HAP-1 (cell line): ENCODE measurements at regions not wholly inside any gene's neighbourhood (a gene's known extent, or its start where the extent isn't known, plus 50 kb on each side); places are given as distances from the start of the nearest gene placed in this dataset.

Experiments used
- DNase-seq, 2 experiments: peaks; one replicate each; pipeline ENCODE4 v3.0.0-alpha.2; 2016 to 2020; ENCODE audit warnings: low spot score in 2 of 2
- H3K27me3 ChIP-seq: fragments of 250-450 bp; sonication (Bioruptor Pico); 2 replicates; pipeline ENCODE4 v1.5.1; 2020; ENCODE audit warnings: low read depth, mild to moderate bottlenecking, moderate library complexity
- H3K36me3 ChIP-seq: fragments of 250-450 bp; sonication (Bioruptor Pico); replicated peaks from 2 replicates; pipeline ENCODE4 v1.5.1; 2020; ENCODE audit warnings: mild to moderate bottlenecking
- H3K4me1 ChIP-seq: fragments of 250-450 bp; sonication (Bioruptor Pico); 2 replicates; pipeline ENCODE4 v1.5.1; 2020; ENCODE audit warnings: mild to moderate bottlenecking
- H3K4me3 ChIP-seq: fragments of 250-450 bp; sonication (Bioruptor Pico); 2 replicates; pipeline ENCODE4 v1.5.1; 2020; ENCODE audit warnings: mild to moderate bottlenecking, moderate library complexity
- H3K9me3 ChIP-seq: fragments of 250-450 bp; sonication (Bioruptor Pico); 2 replicates; pipeline ENCODE4 v1.5.1; 2020; ENCODE audit warnings: mild to moderate bottlenecking, moderate library complexity
- in situ Hi-C: fragments of 300-500 bp; cut with MboI; formaldehyde crosslinking; loops from 3 replicates; pipeline ENCODE4 v1.14.3; 2020; ENCODE audit warnings: low sequenced_read_pairs, inconsistent platforms, mixed read lengths

DNA sequence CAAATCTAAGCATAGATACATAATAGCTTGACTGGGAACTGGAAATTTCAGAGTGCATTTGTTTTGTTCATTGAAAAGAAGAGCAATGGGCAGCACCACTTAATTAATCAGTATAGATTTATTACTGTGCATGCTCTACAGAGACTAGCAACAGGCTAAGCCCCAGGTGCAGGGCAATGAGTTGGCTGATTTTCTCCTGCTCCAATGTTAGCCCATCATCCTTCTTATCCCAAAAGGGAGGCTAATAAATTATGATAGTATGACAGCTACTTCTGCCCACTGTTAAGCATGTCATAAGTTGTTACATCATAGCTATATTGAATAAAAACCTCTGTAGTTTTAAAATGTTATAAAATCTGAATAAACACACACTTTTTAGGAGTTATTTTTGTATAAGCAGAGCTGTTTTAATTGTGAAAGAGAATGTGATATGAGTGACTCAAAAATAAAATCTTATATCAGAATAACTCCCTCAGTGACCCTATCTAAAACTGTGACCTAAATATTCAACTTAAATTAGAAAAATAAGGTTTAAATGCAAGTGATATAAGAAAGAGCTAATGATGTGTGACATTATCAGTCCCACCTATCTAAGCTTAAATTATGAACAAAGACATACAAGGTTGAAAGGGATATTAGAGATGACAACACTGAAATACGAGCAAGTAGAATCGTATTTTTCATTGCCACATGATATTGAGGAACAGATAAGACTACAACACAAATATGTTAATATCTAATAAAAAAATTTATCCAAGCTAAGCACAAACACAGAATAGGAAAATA is 967.3 kb upstream of the ADGRB3 start:
- in situ Hi-C loops = no loop called here
- DNase-seq = no peak

DNA sequence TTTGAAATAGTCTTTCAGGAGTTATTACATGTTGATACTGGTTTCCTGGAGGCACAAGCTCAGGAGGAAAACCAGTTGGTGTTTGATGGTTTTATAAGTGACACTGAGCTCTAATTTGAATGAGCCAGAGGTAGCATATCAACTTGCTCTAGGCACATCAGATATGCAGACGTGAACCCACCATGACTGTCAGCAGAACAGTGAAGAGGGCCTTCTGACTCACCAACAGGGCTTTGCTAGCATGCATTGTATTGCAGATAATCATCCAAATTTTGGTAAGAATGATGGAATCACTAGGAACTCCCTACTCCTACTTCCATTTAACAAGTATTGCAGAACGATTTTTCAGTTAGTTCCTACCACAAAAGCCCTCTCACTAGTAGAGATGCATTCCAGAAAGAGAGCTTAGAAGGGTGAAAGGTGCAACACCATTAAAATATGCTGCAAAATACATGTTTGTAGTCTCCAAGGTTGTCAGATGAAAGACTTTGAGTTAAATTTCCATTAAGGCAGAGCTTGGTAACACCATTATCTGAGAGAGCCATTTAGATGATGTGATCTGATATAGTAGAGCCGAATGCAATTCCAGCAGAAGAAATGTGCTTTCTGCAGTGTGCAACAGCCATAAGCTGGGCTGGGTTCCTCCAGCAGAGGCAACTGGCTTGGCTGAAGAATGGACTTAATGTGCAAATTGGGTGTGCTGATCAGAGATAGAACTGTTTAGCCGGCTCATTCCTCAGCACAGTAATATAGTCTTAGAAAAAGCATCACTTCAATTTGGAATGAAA is 968.7 kb upstream of the ADGRB3 start:
- no peaks in the 10 kb centered on the region; the same call in 1 of the 2 replicates for H3K9me3 ChIP-seq

More for the DNA sequence above, 967.3 kb upstream of the ADGRB3 start:
- H3K4me1 ChIP-seq = no peaks in the 10 kb centered on the region
- H3K27me3 ChIP-seq = no peaks in the 10 kb centered on the region
- H3K4me3 ChIP-seq = no peak overlapping the region
- no peaks in the 10 kb centered on the region for H3K36me3 ChIP-seq
- no peaks in the 10 kb centered on the region; the same call in 1 of the 2 replicates for H3K9me3 ChIP-seq

DNA sequence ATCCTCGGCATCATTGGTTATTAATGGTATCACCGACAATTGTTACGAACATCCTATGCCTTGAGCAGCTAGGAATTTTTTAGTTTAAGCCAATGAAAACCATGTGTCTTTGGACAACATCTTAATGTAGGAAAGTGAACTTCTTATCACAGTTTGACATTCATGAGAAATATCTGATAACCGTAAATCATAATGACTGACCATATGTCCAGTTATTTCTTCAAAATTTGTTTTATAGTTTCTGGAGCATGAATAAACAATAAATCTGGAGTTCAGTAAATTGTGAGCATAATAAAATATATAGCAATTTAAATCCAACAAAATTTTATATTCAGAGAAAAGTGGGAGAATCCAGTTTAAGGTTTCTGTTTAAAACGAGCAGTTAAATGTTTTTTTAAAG is 970.1 kb upstream of the ADGRB3 start:
- Histone ChIP-seq H3K4me1 (no peaks in the 10 kb centered on the region), H3K36me3 (no peaks in the 10 kb centered on the region), H3K27me3 (no peaks in the 10 kb centered on the region), H3K9me3 (no peaks in the 10 kb centered on the region; the same call in 1 of the 2 replicates), H3K4me3 (no peak overlapping the region)
- in situ Hi-C loops = no loop called here
- DNase-seq = no peak

More for the DNA sequence above, 968.7 kb upstream of the ADGRB3 start:
- Histone ChIP-seq H3K27me3 (no peaks in the 10 kb centered on the region), H3K36me3 (no peaks in the 10 kb centered on the region), H3K4me1 (no peaks in the 10 kb centered on the region), H3K4me3 (no peak overlapping the region)
- no peak for DNase-seq
- in situ Hi-C loops = no loop called here

- no peak for DNase-seq
- H3K27me3 ChIP-seq = no peaks in the 10 kb centered on the region
- in situ Hi-C loops = no loop called here
Measured at GRCh38 chr6:67663105-67663895, 971.8 kb upstream of the ADGRB3 start.

DNA sequence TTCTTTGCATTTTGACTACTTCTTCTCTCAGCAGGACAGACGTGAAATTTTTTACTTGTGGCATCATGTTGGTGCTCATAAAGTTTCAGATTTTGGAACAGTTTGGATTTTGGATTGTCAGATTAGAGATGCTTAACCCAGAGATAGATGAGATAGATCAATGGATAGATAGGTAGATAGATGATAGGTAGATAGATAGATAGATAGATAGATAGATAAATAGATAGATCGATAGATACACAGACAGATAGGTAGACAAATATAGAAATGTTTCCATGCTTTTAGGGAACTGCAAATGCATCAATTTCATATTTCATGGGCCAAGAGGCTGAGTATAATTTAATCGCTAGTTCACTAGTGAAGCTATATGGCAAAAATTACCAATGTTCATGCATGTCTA is 981.5 kb upstream of the ADGRB3 start:
- in situ Hi-C loops = no loop called here
- H3K4me3 ChIP-seq = no peak overlapping the region
- no peak for DNase-seq
- no peaks in the 10 kb centered on the region for H3K4me1 ChIP-seq
- H3K9me3 ChIP-seq = no peaks in the 10 kb centered on the region
- no peaks in the 10 kb centered on the region for H3K36me3 ChIP-seq
- H3K27me3 ChIP-seq = no peaks in the 10 kb centered on the region

More at GRCh38 chr6:67663105-67663895, 971.8 kb upstream of the ADGRB3 start:
- no peak overlapping the region for H3K4me3 ChIP-seq
- no peaks in the 10 kb centered on the region for H3K36me3 ChIP-seq
- H3K9me3 ChIP-seq = no peaks in the 10 kb centered on the region; the same call in 1 of the 2 replicates
- H3K4me1 ChIP-seq = no peaks in the 10 kb centered on the region

- in situ Hi-C loops = no loop called here
Measured at GRCh38 chr6:67646550-67646949, 988.5 kb upstream of the ADGRB3 start.

DNA sequence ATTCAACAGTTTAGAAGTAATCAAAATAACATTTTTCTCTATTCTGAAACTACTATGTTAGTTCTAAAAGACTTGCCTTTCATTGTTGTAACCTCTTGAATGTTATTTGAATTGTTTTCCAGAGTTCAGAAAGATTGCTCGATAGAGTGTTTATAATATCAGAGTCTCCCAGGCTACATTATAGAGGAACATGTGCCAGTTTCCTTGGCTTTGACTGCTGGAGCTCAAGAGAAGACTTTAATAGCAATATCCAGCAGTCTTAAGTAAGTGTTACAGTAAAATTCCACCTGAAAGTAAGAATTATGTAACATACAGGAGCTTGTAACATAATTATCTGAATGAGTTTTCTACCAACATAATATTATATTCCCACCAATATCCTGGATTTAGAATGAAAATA is 991.8 kb upstream of the ADGRB3 start:
- no peak overlapping the region for H3K4me3 ChIP-seq
- in situ Hi-C loops = no loop called here
- DNase-seq = no peak

More at GRCh38 chr6:67646550-67646949, 988.5 kb upstream of the ADGRB3 start:
- H3K4me1 ChIP-seq = no peaks in the 10 kb centered on the region
- H3K4me3 ChIP-seq = no peak overlapping the region
- no peaks in the 10 kb centered on the region for H3K9me3 ChIP-seq
- DNase-seq = no peak
- H3K27me3 ChIP-seq = no peaks in the 10 kb centered on the region
- no peaks in the 10 kb centered on the region for H3K36me3 ChIP-seq

GRCh38 chr6:67642582-67642981 is 992.5 kb upstream of the ADGRB3 start:
- no peak for DNase-seq
- H3K27me3 ChIP-seq = no peaks in the 10 kb centered on the region
- H3K36me3 ChIP-seq = no peaks in the 10 kb centered on the region
- H3K9me3 ChIP-seq = no peaks in the 10 kb centered on the region
- H3K4me3 ChIP-seq = no peak overlapping the region
- H3K4me1 ChIP-seq = no peaks in the 10 kb centered on the region
- in situ Hi-C loops = no loop called here

More for the DNA sequence above, 991.8 kb upstream of the ADGRB3 start:
- Histone ChIP-seq H3K9me3 (no peaks in the 10 kb centered on the region), H3K27me3 (no peaks in the 10 kb centered on the region), H3K4me1 (no peaks in the 10 kb centered on the region), H3K36me3 (no peaks in the 10 kb centered on the region)

GRCh38 chr6:67640484-67640883 is 994.6 kb upstream of the ADGRB3 start:
- no peaks in the 10 kb centered on the region for H3K4me1 ChIP-seq
- in situ Hi-C loops = no loop called here
- no peak overlapping the region for H3K4me3 ChIP-seq
- no peak for DNase-seq
- H3K9me3 ChIP-seq = no peaks in the 10 kb centered on the region
- H3K36me3 ChIP-seq = no peaks in the 10 kb centered on the region
- no peaks in the 10 kb centered on the region for H3K27me3 ChIP-seq

DNA sequence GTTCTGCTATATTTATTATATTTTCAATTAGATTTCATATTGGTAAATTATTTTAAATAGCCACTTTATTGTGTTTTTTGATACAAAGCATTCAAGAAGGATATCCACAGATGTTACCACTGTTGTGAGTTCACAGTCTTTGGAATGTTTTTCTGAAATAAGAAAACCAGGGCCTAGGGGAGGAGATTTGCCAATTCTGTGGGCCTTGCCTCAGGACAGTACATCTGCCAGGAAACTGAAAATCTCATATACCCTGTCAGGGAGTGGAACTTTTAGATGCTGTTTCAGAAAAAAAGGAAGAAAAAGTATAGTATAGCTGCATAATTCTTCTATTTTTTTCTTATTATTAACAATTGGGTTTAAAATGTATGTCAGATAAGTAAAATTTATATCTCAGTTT is 995.9 kb upstream of the ADGRB3 start:
- in situ Hi-C loops = no loop called here
- H3K36me3 ChIP-seq = no peaks in the 10 kb centered on the region
- H3K4me1 ChIP-seq = no peaks in the 10 kb centered on the region
- H3K4me3 ChIP-seq = no peak overlapping the region
- no peaks in the 10 kb centered on the region for H3K27me3 ChIP-seq
- DNase-seq = no peak
- no peaks in the 10 kb centered on the region for H3K9me3 ChIP-seq

GRCh38 chr6:67634199-67634598 is 1000.9 kb upstream of the ADGRB3 start:
- Histone ChIP-seq H3K9me3 (no peaks in the 10 kb centered on the region), H3K27me3 (no peaks in the 10 kb centered on the region)
- in situ Hi-C loops = no loop called here

GRCh38 chr6:67633058-67633457 is 1002.0 kb upstream of the ADGRB3 start:
- in situ Hi-C loops = no loop called here
- no peaks in the 10 kb centered on the region for H3K9me3 ChIP-seq
- H3K36me3 ChIP-seq = no peaks in the 10 kb centered on the region
- no peak for DNase-seq
- H3K4me3 ChIP-seq = no peak overlapping the region
- no peaks in the 10 kb centered on the region for H3K27me3 ChIP-seq
- H3K4me1 ChIP-seq = no peaks in the 10 kb centered on the region

More at GRCh38 chr6:67634199-67634598, 1000.9 kb upstream of the ADGRB3 start:
- H3K36me3 ChIP-seq = no peaks in the 10 kb centered on the region
- no peaks in the 10 kb centered on the region for H3K4me1 ChIP-seq
- no peak overlapping the region for H3K4me3 ChIP-seq
- DNase-seq = no peak

GRCh38 chr6:67630146-67630545 is 1004.9 kb upstream of the ADGRB3 start:
- Histone ChIP-seq H3K27me3 (no peaks in the 10 kb centered on the region), H3K4me3 (no peak overlapping the region), H3K36me3 (no peaks in the 10 kb centered on the region), H3K4me1 (no peaks in the 10 kb centered on the region), H3K9me3 (no peaks in the 10 kb centered on the region)
- in situ Hi-C loops = no loop called here
- no peak for DNase-seq
